Chondrocyte (in vitro differentiated cells): ENCODE measurements at regions not wholly inside any gene's neighbourhood (a gene's known extent, or its start where the extent isn't known, plus 50 kb on each side); places are given as distances from the start of the nearest gene placed in this dataset.
"Not testable (repeated sequence)": the region's sequence is repeated elsewhere in the genome, so short reads cannot be mapped to it uniquely, and the experiment has no call there.

Experiments
- DNase-seq: peaks from one replicate; pipeline ENCODE4 v3.0.0; 2021; ENCODE audit warnings: mixed read lengths, low spot score
- H3K27ac Mint-ChIP-seq: one replicate; pipeline ENCODE4 v1.8.0; 2021; ENCODE audit warnings: mild to moderate bottlenecking, moderate library complexity, mixed read lengths; ENCODE audit not compliant: unreplicated experiment
- H3K27me3 Mint-ChIP-seq: 2 replicates; pipeline ENCODE4 v1.8.0; 2021; ENCODE audit warnings: low read depth, mixed read lengths
- H3K36me3 Mint-ChIP-seq: 2 replicates; pipeline ENCODE4 v1.8.0; 2021; ENCODE audit warnings: low read depth, mixed read lengths
- H3K4me1 Mint-ChIP-seq: 2 replicates; pipeline ENCODE4 v1.8.0; 2021; ENCODE audit warnings: low read depth, mild to moderate bottlenecking, mixed read lengths
- H3K4me3 Mint-ChIP-seq: one replicate; pipeline ENCODE4 v1.8.0; 2021; ENCODE audit warnings: mild to moderate bottlenecking, moderate library complexity, mixed read lengths; ENCODE audit not compliant: unreplicated experiment
- H3K9me3 Mint-ChIP-seq: 2 replicates; pipeline ENCODE4 v1.8.0; 2021; ENCODE audit warnings: low read depth, mixed read lengths
- CTCF ChIP-seq: fragments of 200-600 bp; sonication (generic); IDR thresholded peaks from 2 replicates; pipeline ENCODE4 v1.5.0; 2021; ENCODE audit warnings: antibody characterized with exemption, mild to moderate bottlenecking, moderate library complexity

- no peak for DNase-seq
- no peaks in the 10 kb centered on the region for H3K4me1 Mint-ChIP-seq
- H3K9me3 Mint-ChIP-seq = peaks cover 6% of the 10 kb centered on the region
- H3K27ac Mint-ChIP-seq = no peak overlapping the region
- H3K36me3 Mint-ChIP-seq = no peaks in the 10 kb centered on the region
- H3K4me3 Mint-ChIP-seq = no peak overlapping the region
- no peaks in the 10 kb centered on the region for H3K27me3 Mint-ChIP-seq
- no peak for TF ChIP-seq CTCF
These were observed 373.6 kb downstream of the MBD2 start for GRCh38 chr18:53850902-53851301.

GRCh38 chr18:53843763-53844162 lies 380.7 kb downstream of the MBD2 start:
- Mint-ChIP-seq H3K9me3 (peaks cover 9% of the 10 kb centered on the region), H3K4me3 (no peak overlapping the region), H3K4me1 (no peaks in the 10 kb centered on the region), H3K36me3 (no peaks in the 10 kb centered on the region), H3K27ac (no peak overlapping the region), H3K27me3 (no peaks in the 10 kb centered on the region)
- TF ChIP-seq CTCF = no peak
- DNase-seq = no peak

- DNase-seq = no peak
- no peaks in the 10 kb centered on the region for H3K36me3 Mint-ChIP-seq
- H3K27ac Mint-ChIP-seq = no peak overlapping the region
- H3K4me3 Mint-ChIP-seq = no peak overlapping the region
- H3K9me3 Mint-ChIP-seq = peaks cover 9% of the 10 kb centered on the region
- no peak for TF ChIP-seq CTCF
- no peaks in the 10 kb centered on the region for H3K27me3 Mint-ChIP-seq
- no peaks in the 10 kb centered on the region for H3K4me1 Mint-ChIP-seq
These were observed 381.2 kb downstream of the MBD2 start for GRCh38 chr18:53843113-53843760.

- TF ChIP-seq CTCF = no peak
- Mint-ChIP-seq H3K9me3 (peaks cover 19% of the 10 kb centered on the region), H3K4me1 (no peaks in the 10 kb centered on the region), H3K4me3 (no peak overlapping the region), H3K36me3 (no peaks in the 10 kb centered on the region), H3K27ac (no peak overlapping the region), H3K27me3 (no peaks in the 10 kb centered on the region)
- no peak for DNase-seq
These were observed 385.7 kb downstream of the MBD2 start for GRCh38 chr18:53838746-53839145.

- not testable (repeated sequence) for H3K27me3 Mint-ChIP-seq
These were observed 403.3 kb downstream of the MBD2 start for GRCh38 chr18:53821141-53821540.

GRCh38 chr18:53819671-53820070 lies 404.8 kb downstream of the MBD2 start:
- Mint-ChIP-seq H3K4me3 (no peak overlapping the region), H3K36me3 (no peaks in the 10 kb centered on the region), H3K9me3 (peaks cover 12% of the 10 kb centered on the region), H3K27ac (no peak overlapping the region), H3K4me1 (no peaks in the 10 kb centered on the region), H3K27me3 (peaks cover 3% of the 10 kb centered on the region)
- no peak for TF ChIP-seq CTCF
- peak; percentile 34 for DNase-seq

More at GRCh38 chr18:53821141-53821540, 403.3 kb downstream of the MBD2 start:
- H3K36me3 Mint-ChIP-seq, H3K4me3 Mint-ChIP-seq, H3K4me1 Mint-ChIP-seq, H3K27ac Mint-ChIP-seq, DNase-seq: not testable (repeated sequence)
- peaks cover 24% of the 10 kb centered on the region for H3K9me3 Mint-ChIP-seq
